ENCODE measurements at regions not wholly inside any gene's neighbourhood (a gene's known extent, or its start where the extent isn't known, plus 50 kb on each side); places are given as distances from the start of the nearest gene placed in this dataset.

DNA sequence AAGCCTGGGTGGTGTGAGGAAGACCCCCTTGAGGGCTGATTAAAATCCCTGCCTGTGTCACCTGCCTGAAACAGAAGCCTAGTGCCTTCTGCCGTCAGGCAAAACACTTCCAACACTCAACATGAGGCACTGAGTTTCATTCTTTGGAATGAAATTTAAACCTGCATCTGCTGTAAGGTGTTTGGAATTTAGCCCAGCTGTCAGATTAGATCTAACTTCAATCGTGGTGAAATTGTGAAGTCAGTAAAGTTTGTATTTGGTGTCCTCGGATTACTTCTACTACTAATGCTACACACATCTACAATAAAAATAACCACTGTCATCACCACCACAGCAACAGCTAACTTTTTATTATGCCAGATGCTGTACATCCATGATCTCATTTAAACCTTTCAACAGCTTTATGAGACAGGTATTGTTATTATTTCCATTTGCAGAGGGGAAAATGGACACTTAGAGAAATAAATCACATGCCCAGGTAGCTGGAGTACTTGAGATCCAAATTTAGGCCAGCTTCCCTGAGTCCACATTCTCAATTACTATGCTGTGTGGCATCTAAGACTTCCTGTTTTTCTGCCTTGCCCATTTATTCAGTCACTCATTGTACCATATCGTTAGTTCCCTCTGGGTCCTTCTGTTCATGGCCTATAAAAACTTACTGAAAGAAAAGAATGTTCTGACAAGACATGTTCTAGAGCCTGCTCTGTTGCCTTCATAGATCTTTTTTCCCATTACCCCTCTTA lies 98.2 kb upstream of the GCFC2 start:
- POLR2A ChIA-PET: no interaction called here
- CTCF ChIA-PET: no interaction called here
- TF ChIP-seq PKNOX1 (IDR thresholded peaks at IDR 0.05) (no peak), ELF4 (IDR thresholded peaks at IDR 0.05) (no peak), TARDBP (IDR thresholded peaks at IDR 0.05) (no peak), FOXM1 (IDR thresholded peaks at IDR 0.05; ENCODE audit: borderline replicate concordance) (no peak), ZNF384 (IDR thresholded peaks at IDR 0.05) (no peak), LEF1 (IDR thresholded peaks at IDR 0.05; ENCODE audit: borderline replicate concordance) (no peak), FOXK2 (IDR thresholded peaks at IDR 0.05) (no peak), FOXA1 (IDR thresholded peaks at IDR 0.05) (no peak), SUZ12 (IDR thresholded peaks at IDR 0.05) (no peak), ARNT (IDR thresholded peaks at IDR 0.05) (no peak), HDGF (IDR thresholded peaks at IDR 0.05; ENCODE audit: borderline replicate concordance) (no peak), CTBP1 (IDR thresholded peaks at IDR 0.05; ENCODE audit: borderline replicate concordance) (no peak), L3MBTL2 (conservative IDR thresholded peaks at IDR 0.05) (no peak), NFRKB (IDR thresholded peaks at IDR 0.05) (no peak), SP1 (IDR thresholded peaks at IDR 0.05) (no peak), BHLHE40 (IDR thresholded peaks at IDR 0.05; ENCODE audit: borderline replicate concordance) (no peak)
- no peak for DNase-seq (ENCODE audit: extremely low spot score)

DNA sequence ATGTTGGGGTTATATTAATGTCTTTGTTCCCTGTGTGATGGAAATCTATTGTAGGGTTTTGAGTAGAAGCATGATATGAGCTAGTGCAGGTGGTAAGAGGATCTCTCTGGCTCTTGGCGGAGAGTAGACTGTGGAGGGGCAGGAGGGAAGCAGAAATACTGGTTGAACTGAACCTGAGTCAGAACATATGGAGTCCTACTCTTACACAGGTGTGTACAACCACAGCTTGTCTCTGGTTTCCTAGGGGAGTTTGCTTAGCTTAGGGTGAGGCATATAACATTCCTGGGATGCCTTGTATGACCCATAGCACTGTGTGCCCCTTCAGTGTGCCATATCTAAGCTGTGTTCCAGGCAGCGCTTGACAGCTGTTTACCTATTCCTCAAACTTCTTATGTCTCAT lies 97.3 kb upstream of the GCFC2 start:
- ChIA-PET CTCF (no interaction called here), POLR2A (no interaction called here)
- DNase-seq (ENCODE audit: extremely low spot score): no peak
- TF ChIP-seq ZNF384 (IDR thresholded peaks at IDR 0.05) (no peak), BHLHE40 (IDR thresholded peaks at IDR 0.05; ENCODE audit: borderline replicate concordance) (no peak), ELF4 (IDR thresholded peaks at IDR 0.05) (no peak), SP1 (IDR thresholded peaks at IDR 0.05) (no peak), HDGF (IDR thresholded peaks at IDR 0.05; ENCODE audit: borderline replicate concordance) (no peak), L3MBTL2 (conservative IDR thresholded peaks at IDR 0.05) (no peak), PKNOX1 (IDR thresholded peaks at IDR 0.05) (no peak), ARNT (IDR thresholded peaks at IDR 0.05) (no peak), CTBP1 (IDR thresholded peaks at IDR 0.05; ENCODE audit: borderline replicate concordance) (no peak)

- CTCF ChIA-PET: interaction anchor here (0.6 kb wide), 1 partner anchor 785 kb away, joined by 3 read pairs; no protein-coding TSS in a partner anchor
- POLR2A ChIA-PET: no interaction called here
- DNase-seq (ENCODE audit: extremely low spot score): no peak
- TF ChIP-seq FOXM1 (IDR thresholded peaks at IDR 0.05; ENCODE audit: borderline replicate concordance) (no peak), SUZ12 (IDR thresholded peaks at IDR 0.05) (no peak), PKNOX1 (IDR thresholded peaks at IDR 0.05) (no peak), L3MBTL2 (conservative IDR thresholded peaks at IDR 0.05) (no peak), LEF1 (IDR thresholded peaks at IDR 0.05; ENCODE audit: borderline replicate concordance) (no peak), ELF4 (IDR thresholded peaks at IDR 0.05) (no peak), FOXK2 (IDR thresholded peaks at IDR 0.05) (no peak), NFRKB (IDR thresholded peaks at IDR 0.05) (no peak)
Measured at GRCh38 chr2:75801234-75801982, 90.7 kb upstream of the GCFC2 start.

GRCh38 chr2:75800456-75800855 lies 89.7 kb upstream of the GCFC2 start:
- TF ChIP-seq FOXA1 (IDR thresholded peaks at IDR 0.05) (no peak), TARDBP (IDR thresholded peaks at IDR 0.05) (no peak), ELF4 (IDR thresholded peaks at IDR 0.05) (no peak), BHLHE40 (IDR thresholded peaks at IDR 0.05; ENCODE audit: borderline replicate concordance) (no peak), HDGF (IDR thresholded peaks at IDR 0.05; ENCODE audit: borderline replicate concordance) (no peak), ARNT (IDR thresholded peaks at IDR 0.05) (no peak), ZNF384 (IDR thresholded peaks at IDR 0.05) (no peak), FOXM1 (IDR thresholded peaks at IDR 0.05; ENCODE audit: borderline replicate concordance) (no peak)
- ChIA-PET CTCF (no interaction called here), POLR2A (no interaction called here)
- DNase-seq (ENCODE audit: extremely low spot score): no peak

DNA sequence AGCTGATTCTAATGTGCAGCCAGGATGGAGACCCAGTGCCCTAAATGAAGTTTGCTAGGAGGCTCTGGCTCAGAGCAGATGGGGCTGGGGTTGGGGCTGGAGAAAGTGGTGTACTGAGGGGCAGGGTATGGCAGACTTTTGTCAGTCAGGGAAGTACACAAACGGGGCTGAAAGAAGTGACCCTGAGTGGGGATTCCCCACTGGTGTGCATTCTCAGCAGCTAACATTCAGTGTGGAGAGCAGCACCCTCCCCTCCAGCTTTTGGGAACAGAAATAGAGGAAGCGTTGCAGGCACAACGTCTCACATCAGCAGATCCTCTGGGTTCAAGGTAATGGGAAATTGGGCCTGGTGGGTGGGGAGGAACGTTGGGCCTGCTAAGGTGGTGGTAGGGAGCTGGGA lies 89.1 kb upstream of the GCFC2 start:
- CTCF ChIA-PET: no interaction called here
- TF ChIP-seq SP1 (IDR thresholded peaks at IDR 0.05) (no peak), PKNOX1 (IDR thresholded peaks at IDR 0.05) (no peak), LEF1 (IDR thresholded peaks at IDR 0.05; ENCODE audit: borderline replicate concordance) (no peak), ELF4 (IDR thresholded peaks at IDR 0.05) (no peak), FOXM1 (IDR thresholded peaks at IDR 0.05; ENCODE audit: borderline replicate concordance) (no peak), TARDBP (IDR thresholded peaks at IDR 0.05) (no peak)
- no peak for DNase-seq (ENCODE audit: extremely low spot score)
- POLR2A ChIA-PET: no interaction called here

DNA sequence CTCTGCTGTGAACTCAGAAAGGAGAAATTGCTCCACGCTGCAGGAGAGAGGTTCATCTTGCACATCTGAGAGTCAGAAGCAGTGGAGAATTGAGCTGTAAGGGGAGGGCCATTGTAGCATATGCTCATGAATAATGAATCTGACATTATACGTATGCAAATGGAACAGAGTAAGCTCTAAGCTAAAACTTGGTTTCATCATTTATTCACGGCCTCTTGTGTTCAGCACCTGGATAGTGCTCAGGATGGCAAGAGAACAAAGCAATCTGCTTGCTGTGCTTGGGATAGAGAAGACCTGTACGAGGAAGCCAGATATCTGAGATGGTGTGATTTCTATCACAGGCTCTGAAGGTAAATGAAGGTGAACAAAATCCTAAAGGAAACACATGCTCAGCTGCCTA lies 87.9 kb upstream of the GCFC2 start:
- TF ChIP-seq BHLHE40 (IDR thresholded peaks at IDR 0.05; ENCODE audit: borderline replicate concordance) (no peak), ELF4 (IDR thresholded peaks at IDR 0.05) (no peak), HDGF (IDR thresholded peaks at IDR 0.05; ENCODE audit: borderline replicate concordance) (no peak), SP1 (IDR thresholded peaks at IDR 0.05) (no peak), FOXM1 (IDR thresholded peaks at IDR 0.05; ENCODE audit: borderline replicate concordance) (no peak)
- ChIA-PET POLR2A (no interaction called here), CTCF (no interaction called here)
- no peak for DNase-seq (ENCODE audit: extremely low spot score)
